HFF-Myc (cell line): ENCODE measurements at regions not wholly inside any gene's neighbourhood (a gene's known extent, or its start where the extent isn't known, plus 50 kb on each side); places are given as distances from the start of the nearest gene placed in this dataset.

Experiments used
- DNase-seq: peaks from one replicate; pipeline ENCODE4 v3.0.0-alpha.2; 2011; ENCODE audit warnings: low read depth; ENCODE audit errors: extremely low read depth
- H3K4me3 ChIP-seq: replicated peaks from 2 replicates; pipeline ENCODE4 v1.5.1; 2011; ENCODE audit warnings: low read depth, mild to moderate bottlenecking, control low read depth, low read length
- CTCF ChIP-seq: IDR thresholded peaks from 2 replicates; pipeline ENCODE4 v1.5.1; 2012; ENCODE audit warnings: mild to moderate bottlenecking, low read depth, low read length, control low read depth; ENCODE audit errors: missing control alignments

GRCh38 chr12:16863742-16864141 is 257.8 kb upstream of the LMO3 start:
- TF ChIP-seq CTCF, result no peak
- no peak for DNase-seq
- no peak overlapping the region for H3K4me3 ChIP-seq

- TF ChIP-seq CTCF, result no peak
- H3K4me3 ChIP-seq, result no peak overlapping the region
- no peak for DNase-seq
These were observed 251.5 kb upstream of the LMO3 start for GRCh38 chr12:16857456-16857923.

- H3K4me3 ChIP-seq, result no peak overlapping the region
- TF ChIP-seq CTCF, result no peak
- DNase-seq, result no peak
These were observed 248.5 kb upstream of the LMO3 start for GRCh38 chr12:16854465-16854864.

GRCh38 chr12:16849473-16849872 is 243.5 kb upstream of the LMO3 start:
- TF ChIP-seq CTCF, result no peak
- no peak overlapping the region for H3K4me3 ChIP-seq
- DNase-seq, result no peak

GRCh38 chr12:16844875-16845274 is 238.9 kb upstream of the LMO3 start:
- no peak for DNase-seq
- no peak overlapping the region for H3K4me3 ChIP-seq
- TF ChIP-seq CTCF, result no peak

- no peak for TF ChIP-seq CTCF
- DNase-seq, result no peak
- no peak overlapping the region for H3K4me3 ChIP-seq
These were observed 227.5 kb upstream of the LMO3 start for GRCh38 chr12:16833376-16834015.

GRCh38 chr12:16828891-16829290 is 222.9 kb upstream of the LMO3 start:
- no peak for TF ChIP-seq CTCF
- no peak for DNase-seq
- no peak overlapping the region for H3K4me3 ChIP-seq
